ENCODE measurements at regions not wholly inside any gene's neighbourhood (a gene's known extent, or its start where the extent isn't known, plus 50 kb on each side); places are given as distances from the start of the nearest gene placed in this dataset.
"Not testable (repeated sequence)": the region's sequence is repeated elsewhere in the genome, so short reads cannot be mapped to it uniquely, and the experiment has no call there.

- H3K27ac ChIP-seq (ENCODE audit: insufficient read depth, low read depth, low read length); H3K9me3 ChIP-seq (replicated peaks; ENCODE audit: control insufficient read depth, insufficient read depth, low read length); H4K20me1 ChIP-seq (replicated peaks; ENCODE audit: control insufficient read depth, extremely low read depth, insufficient read depth, low read length); BruUV-seq (replicated peaks); H3K4me2 ChIP-seq (ENCODE audit: insufficient read depth, low read length); DNase-seq (ENCODE audit: low read depth, low spot score); POLR2A ChIA-PET; dilution Hi-C loops (cut with MboI; ENCODE audit: extremely low pct_ligation_motif_present, low sequenced_read_pairs); FAIRE-seq; intact Hi-C loops (cut with micrococcal nuclease); H3K9ac ChIP-seq (replicated peaks; ENCODE audit: extremely low read depth, insufficient read depth, low read length); H3K27me3 ChIP-seq (ENCODE audit: control insufficient read depth in 2 of 2, insufficient read depth in 2 of 2, low read length in 2 of 2); H3K9me1 ChIP-seq (replicated peaks; ENCODE audit: control insufficient read depth, extremely low read depth, insufficient read depth, low read length); H3K4me3 ChIP-seq (replicated peaks in 1 of 3; ENCODE audit: insufficient read depth in 1 of 3, low read depth in 1 of 3, low read length in 3 of 3); CTCF ChIA-PET; H3K4me1 ChIP-seq (ENCODE audit: control insufficient read depth, extremely low read depth, insufficient read depth, low read length); H3K36me3 ChIP-seq (ENCODE audit: control insufficient read depth in 2 of 2, extremely low read depth in 1 of 2, insufficient read depth in 2 of 2, low read length in 2 of 2); H2AFZ ChIP-seq (ENCODE audit: low read depth, low read length); H3K79me2 ChIP-seq (ENCODE audit: control insufficient read depth, insufficient read depth, low read length): not testable (repeated sequence)
Observed at GRCh38 chr14:106197264-106197663, 670.9 kb downstream of the TMEM121 start.

- no peak for FAIRE-seq
- intact Hi-C loops (cut with micrococcal nuclease) = no loop called here
- Histone ChIP-seq H3K4me2 (ENCODE audit: insufficient read depth, low read length) (no peak overlapping the region), H3K27me3 (ENCODE audit: control insufficient read depth in 2 of 2, insufficient read depth in 2 of 2, low read length in 2 of 2) (no peaks in the 10 kb centered on the region), H3K9ac (replicated peaks; ENCODE audit: extremely low read depth, insufficient read depth, low read length) (no peak overlapping the region), H3K4me3 (replicated peaks in 1 of 3; ENCODE audit: insufficient read depth in 1 of 3, low read depth in 1 of 3, low read length in 3 of 3) (no peak overlapping the region), H2AFZ (ENCODE audit: low read depth, low read length) (no peak overlapping the region), H3K36me3 (ENCODE audit: control insufficient read depth in 2 of 2, extremely low read depth in 1 of 2, insufficient read depth in 2 of 2, low read length in 2 of 2) (no peaks in the 10 kb centered on the region), H4K20me1 (replicated peaks; ENCODE audit: control insufficient read depth, extremely low read depth, insufficient read depth, low read length) (no peaks in the 10 kb centered on the region), H3K9me1 (replicated peaks; ENCODE audit: control insufficient read depth, extremely low read depth, insufficient read depth, low read length) (no peaks in the 10 kb centered on the region), H3K27ac (ENCODE audit: insufficient read depth, low read depth, low read length) (no peak overlapping the region), H3K4me1 (ENCODE audit: control insufficient read depth, extremely low read depth, insufficient read depth, low read length) (no peaks in the 10 kb centered on the region), H3K79me2 (ENCODE audit: control insufficient read depth, insufficient read depth, low read length) (no peaks in the 10 kb centered on the region), H3K9me3 (replicated peaks; ENCODE audit: control insufficient read depth, insufficient read depth, low read length) (peaks cover 3% of the 10 kb centered on the region)
- DNase-seq (ENCODE audit: low read depth, low spot score) = no peak
- no TSS peak for BruUV-seq (replicated peaks)
- CTCF ChIA-PET = no interaction called here
- TF ChIP-seq POLR2AphosphoS5 (IDR thresholded peaks at IDR 0.05; ENCODE audit: insufficient read depth, low read depth, low read length) (no peak), MAX (IDR thresholded peaks at IDR 0.05; ENCODE audit: insufficient read depth, insufficient read length) (no peak), POLR2A (IDR thresholded peaks at IDR 0.05; ENCODE audit: low read depth, low read length) (no peak), GATA2 (IDR thresholded peaks at IDR 0.05; ENCODE audit: insufficient read depth, insufficient read length, low read depth, low read length) (no peak)
- TF ChIP-seq, protein P1, sequence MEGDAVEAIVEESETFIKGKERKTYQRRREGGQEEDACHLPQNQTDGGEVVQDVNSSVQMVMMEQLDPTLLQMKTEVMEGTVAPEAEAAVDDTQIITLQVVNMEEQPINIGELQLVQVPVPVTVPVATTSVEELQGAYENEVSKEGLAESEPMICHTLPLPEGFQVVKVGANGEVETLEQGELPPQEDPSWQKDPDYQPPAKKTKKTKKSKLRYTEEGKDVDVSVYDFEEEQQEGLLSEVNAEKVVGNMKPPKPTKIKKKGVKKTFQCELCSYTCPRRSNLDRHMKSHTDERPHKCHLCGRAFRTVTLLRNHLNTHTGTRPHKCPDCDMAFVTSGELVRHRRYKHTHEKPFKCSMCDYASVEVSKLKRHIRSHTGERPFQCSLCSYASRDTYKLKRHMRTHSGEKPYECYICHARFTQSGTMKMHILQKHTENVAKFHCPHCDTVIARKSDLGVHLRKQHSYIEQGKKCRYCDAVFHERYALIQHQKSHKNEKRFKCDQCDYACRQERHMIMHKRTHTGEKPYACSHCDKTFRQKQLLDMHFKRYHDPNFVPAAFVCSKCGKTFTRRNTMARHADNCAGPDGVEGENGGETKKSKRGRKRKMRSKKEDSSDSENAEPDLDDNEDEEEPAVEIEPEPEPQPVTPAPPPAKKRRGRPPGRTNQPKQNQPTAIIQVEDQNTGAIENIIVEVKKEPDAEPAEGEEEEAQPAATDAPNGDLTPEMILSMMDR (IDR thresholded peaks at IDR 0.05; ENCODE audit: extremely low read depth in 1 of 2, insufficient read depth in 1 of 2, low read depth in 1 of 2, low read length in 2 of 2) = no peak
- POLR2A ChIA-PET = no interaction called here
- dilution Hi-C loops (cut with MboI; ENCODE audit: extremely low pct_ligation_motif_present, low sequenced_read_pairs) = no loop called here
Observed at GRCh38 chr14:106199097-106199496, 672.7 kb downstream of the TMEM121 start.

Data from endothelial cell of umbilical vein (primary cell).